C4-2B (cell line): ENCODE measurements at regions not wholly inside any gene's neighbourhood (a gene's known extent, or its start where the extent isn't known, plus 50 kb on each side); places are given as distances from the start of the nearest gene placed in this dataset.

ENCODE experiments used
- ZFX ChIP-seq: fragments of 450-650 bp; IDR thresholded peaks from 2 replicates; pipeline ENCODE4 v1.6.1; 2017
- TF ChIP-seq, protein P1 (sequence below): fragments of 450-650 bp; conservative IDR thresholded peaks from 2 replicates; pipeline ENCODE4 v1.5.1; 2017; ENCODE audit warnings: mild to moderate bottlenecking

DNA sequence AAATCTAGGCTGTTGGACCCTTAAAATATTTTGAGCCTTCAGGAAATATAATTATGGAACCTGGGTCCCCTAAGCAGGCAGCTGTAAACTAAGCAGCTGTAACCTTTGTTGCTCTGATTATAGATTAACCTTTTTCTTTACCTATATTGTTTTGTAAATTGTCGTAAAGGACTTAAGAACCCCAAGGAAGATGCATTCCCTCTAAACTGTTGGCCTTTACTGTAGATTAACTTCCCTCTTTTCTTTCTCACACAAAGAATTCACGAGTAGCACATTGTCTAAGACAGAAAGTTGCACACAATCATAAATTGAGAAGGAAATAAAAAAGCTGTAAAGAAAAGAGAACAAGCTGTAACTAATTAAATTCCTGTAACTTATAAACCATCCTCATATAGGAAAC is 877.3 kb downstream of the ROBO2 start:
- TF ChIP-seq, protein P1, sequence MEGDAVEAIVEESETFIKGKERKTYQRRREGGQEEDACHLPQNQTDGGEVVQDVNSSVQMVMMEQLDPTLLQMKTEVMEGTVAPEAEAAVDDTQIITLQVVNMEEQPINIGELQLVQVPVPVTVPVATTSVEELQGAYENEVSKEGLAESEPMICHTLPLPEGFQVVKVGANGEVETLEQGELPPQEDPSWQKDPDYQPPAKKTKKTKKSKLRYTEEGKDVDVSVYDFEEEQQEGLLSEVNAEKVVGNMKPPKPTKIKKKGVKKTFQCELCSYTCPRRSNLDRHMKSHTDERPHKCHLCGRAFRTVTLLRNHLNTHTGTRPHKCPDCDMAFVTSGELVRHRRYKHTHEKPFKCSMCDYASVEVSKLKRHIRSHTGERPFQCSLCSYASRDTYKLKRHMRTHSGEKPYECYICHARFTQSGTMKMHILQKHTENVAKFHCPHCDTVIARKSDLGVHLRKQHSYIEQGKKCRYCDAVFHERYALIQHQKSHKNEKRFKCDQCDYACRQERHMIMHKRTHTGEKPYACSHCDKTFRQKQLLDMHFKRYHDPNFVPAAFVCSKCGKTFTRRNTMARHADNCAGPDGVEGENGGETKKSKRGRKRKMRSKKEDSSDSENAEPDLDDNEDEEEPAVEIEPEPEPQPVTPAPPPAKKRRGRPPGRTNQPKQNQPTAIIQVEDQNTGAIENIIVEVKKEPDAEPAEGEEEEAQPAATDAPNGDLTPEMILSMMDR: no peak
- TF ChIP-seq ZFX: no peak
